Lower leg skin (tissue), 3 donors: ENCODE measurements at regions not wholly inside any gene's neighbourhood (a gene's known extent, or its start where the extent isn't known, plus 50 kb on each side); places are given as distances from the start of the nearest gene placed in this dataset.

ENCODE experiments used
- CTCF ChIP-seq, 3 donors: fragments of 450-650 bp; IDR thresholded peaks; one replicate each; pipeline ENCODE4 v1.5.1; 2016; ENCODE audit warnings: antibody characterized with exemption in 3 of 3, mild to moderate bottlenecking in 3 of 3, moderate library complexity in 2 of 3
- POLR2A ChIP-seq, 2 donors: fragments of 450-650 bp; IDR thresholded peaks; one replicate each; pipeline ENCODE4 v1.6.1; 2016 to 2017; ENCODE audit warnings: antibody characterized with exemption in 2 of 2, mild to moderate bottlenecking in 1 of 2, moderate library complexity in 1 of 2

DNA sequence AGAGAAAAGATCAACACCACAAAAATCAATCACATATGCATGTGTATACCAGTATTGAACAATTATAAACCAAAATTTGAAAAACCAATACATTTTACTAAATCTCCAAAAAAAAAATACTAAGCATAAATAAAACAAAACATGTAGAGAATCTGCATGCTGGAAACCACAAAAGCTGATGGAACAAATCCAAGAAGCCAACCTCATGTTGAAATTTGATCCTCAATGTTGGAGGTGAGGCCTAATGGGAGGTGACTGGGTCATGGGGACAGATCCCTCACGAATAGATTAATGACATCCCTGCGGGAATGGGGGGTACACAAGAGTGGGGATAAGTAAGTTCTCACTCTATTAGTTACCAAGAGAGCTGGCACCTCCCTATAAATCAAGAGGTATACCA is 82.5 kb downstream of the OAT start:
- TF ChIP-seq CTCF (IDR thresholded peaks at IDR 0.05): no peak
- TF ChIP-seq POLR2A (IDR thresholded peaks at IDR 0.05): no peak
